ENCODE measurements at regions not wholly inside any gene's neighbourhood (a gene's known extent, or its start where the extent isn't known, plus 50 kb on each side); places are given as distances from the start of the nearest gene placed in this dataset.

- TF ChIP-seq CTCF (IDR thresholded peaks at IDR 0.05; ENCODE audit: low read depth, low read length, missing input control) (no peak), SP1 (IDR thresholded peaks at IDR 0.05) (no peak), YY1 (IDR thresholded peaks at IDR 0.05) (no peak), GABPA (IDR thresholded peaks at IDR 0.05 in 1 of 2, conservative IDR thresholded peaks at IDR 0.05 in 1 of 2) (no peak), TAF1 (conservative IDR thresholded peaks at IDR 0.05) (no peak)
Observed at GRCh38 chr18:32583431-32583830, 112.7 kb upstream of the GAREM1 start.

Data from liver (tissue), 3 donors.